ENCODE measurements at regions not wholly inside any gene's neighbourhood (a gene's known extent, or its start where the extent isn't known, plus 50 kb on each side); places are given as distances from the start of the nearest gene placed in this dataset.

DNA sequence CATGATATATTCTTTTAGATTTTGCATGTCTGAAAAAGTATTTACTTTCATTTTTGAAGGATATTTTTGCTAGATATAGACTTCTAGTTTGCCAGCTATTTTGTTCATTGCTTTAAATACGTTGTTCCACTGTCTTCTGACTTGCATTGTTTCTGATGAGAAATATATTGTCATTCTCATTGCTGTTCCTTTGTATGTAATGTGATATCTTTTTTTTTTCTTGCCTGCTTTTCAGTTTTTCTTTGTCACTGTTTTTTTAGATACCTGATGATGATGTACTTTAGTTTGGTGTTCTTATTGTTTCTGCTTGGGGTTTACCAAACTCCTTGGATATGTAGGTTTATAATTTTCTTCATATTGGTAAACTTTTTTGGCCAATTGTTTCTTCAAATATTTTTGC lies 107.9 kb downstream of the SNAPC1 start:
- TF ChIP-seq, protein P1, sequence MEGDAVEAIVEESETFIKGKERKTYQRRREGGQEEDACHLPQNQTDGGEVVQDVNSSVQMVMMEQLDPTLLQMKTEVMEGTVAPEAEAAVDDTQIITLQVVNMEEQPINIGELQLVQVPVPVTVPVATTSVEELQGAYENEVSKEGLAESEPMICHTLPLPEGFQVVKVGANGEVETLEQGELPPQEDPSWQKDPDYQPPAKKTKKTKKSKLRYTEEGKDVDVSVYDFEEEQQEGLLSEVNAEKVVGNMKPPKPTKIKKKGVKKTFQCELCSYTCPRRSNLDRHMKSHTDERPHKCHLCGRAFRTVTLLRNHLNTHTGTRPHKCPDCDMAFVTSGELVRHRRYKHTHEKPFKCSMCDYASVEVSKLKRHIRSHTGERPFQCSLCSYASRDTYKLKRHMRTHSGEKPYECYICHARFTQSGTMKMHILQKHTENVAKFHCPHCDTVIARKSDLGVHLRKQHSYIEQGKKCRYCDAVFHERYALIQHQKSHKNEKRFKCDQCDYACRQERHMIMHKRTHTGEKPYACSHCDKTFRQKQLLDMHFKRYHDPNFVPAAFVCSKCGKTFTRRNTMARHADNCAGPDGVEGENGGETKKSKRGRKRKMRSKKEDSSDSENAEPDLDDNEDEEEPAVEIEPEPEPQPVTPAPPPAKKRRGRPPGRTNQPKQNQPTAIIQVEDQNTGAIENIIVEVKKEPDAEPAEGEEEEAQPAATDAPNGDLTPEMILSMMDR (IDR thresholded peaks at IDR 0.05), result no peak
- no peak for TF ChIP-seq POLR2A (IDR thresholded peaks at IDR 0.05)

Measured in testis (tissue), 2 donors.